GM12878 (cell line): ENCODE measurements at regions not wholly inside any gene's neighbourhood (a gene's known extent, or its start where the extent isn't known, plus 50 kb on each side); places are given as distances from the start of the nearest gene placed in this dataset.

Experiments used
- CHD4 ChIP-seq: fragments of 200-600 bp; sonication (generic); IDR thresholded peaks from 2 replicates; pipeline ENCODE4 v1.6.1; 2016; ENCODE audit warnings: mild to moderate bottlenecking
- CTCF ChIP-seq, 3 experiments: IDR thresholded peaks in 2 of 3; conservative IDR thresholded peaks in 1 of 3; 2 replicates each; pipeline ENCODE4 v1.5.1; 2011; ENCODE audit warnings: low read depth in 3 of 3, low read length in 3 of 3, mild to moderate bottlenecking in 3 of 3, control low read depth in 2 of 3, moderate library complexity in 2 of 3, inconsistent platforms in 1 of 3, mixed read lengths in 1 of 3; ENCODE audit not compliant: control insufficient read depth in 2 of 3, insufficient read depth in 1 of 3; ENCODE audit errors: extremely low read depth in 1 of 3
- EP300 ChIP-seq, 2 experiments: fragments of 150-350 bp in 1 of 2; IDR thresholded peaks; 2 replicates each; pipeline ENCODE4 v1.6.1; 2011 to 2012; ENCODE audit warnings: low read depth in 2 of 2, low read length in 2 of 2, borderline replicate concordance in 1 of 2, improper control_type of control experiment in 1 of 2, inconsistent platforms in 1 of 2; ENCODE audit not compliant: control insufficient read depth in 1 of 2
- EZH2 ChIP-seq: IDR thresholded peaks from 2 replicates; pipeline ENCODE4 v1.6.1; 2012; ENCODE audit warnings: low read depth, mild to moderate bottlenecking, control low read depth, inconsistent platforms, low read length, borderline replicate concordance; ENCODE audit not compliant: control insufficient read depth
- GABPA ChIP-seq: IDR thresholded peaks from 2 replicates; pipeline ENCODE4 v1.6.1; 2014; ENCODE audit warnings: antibody characterized with exemption, low read depth, mild to moderate bottlenecking, inconsistent platforms
- NR2F1 ChIP-seq: fragments of 450-650 bp; conservative IDR thresholded peaks from 2 replicates; pipeline ENCODE4 v1.6.1; 2017; ENCODE audit warnings: mild to moderate bottlenecking
- PML ChIP-seq: IDR thresholded peaks from 2 replicates; pipeline ENCODE4 v1.6.1; 2012; ENCODE audit warnings: low read length, inconsistent platforms
- POLR2A ChIP-seq: IDR thresholded peaks from 2 replicates; pipeline ENCODE4 v1.6.1; 2011; ENCODE audit warnings: low read depth, mild to moderate bottlenecking, low read length
- SUZ12 ChIP-seq: fragments of 200-600 bp; sonication (generic); IDR thresholded peaks from one replicate; pipeline ENCODE4 v1.6.1; 2018; ENCODE audit warnings: antibody characterized with exemption, mild to moderate bottlenecking; ENCODE audit not compliant: unreplicated experiment
- TAF1 ChIP-seq: IDR thresholded peaks from 2 replicates; pipeline ENCODE4 v1.6.1; 2011; ENCODE audit warnings: mild to moderate bottlenecking, low read depth, low read length, borderline replicate concordance
- ZBTB33 ChIP-seq: fragments of 450-650 bp; IDR thresholded peaks from 2 replicates; pipeline ENCODE4 v1.6.1; 2017; ENCODE audit warnings: mild to moderate bottlenecking

GRCh38 chr6:1535295-1535694 lies 74.4 kb upstream of the FOXC1 start:
- TF ChIP-seq CTCF (IDR thresholded peaks at IDR 0.05 in 2 of 3, conservative IDR thresholded peaks at IDR 0.05 in 1 of 3; ENCODE audit: control insufficient read depth in 2 of 3, extremely low read depth in 1 of 3, insufficient read depth in 1 of 3, low read depth in 3 of 3, low read length in 3 of 3) (no peak), PML (no peak), POLR2A (no peak), EP300 (IDR thresholded peaks at IDR 0.05; ENCODE audit: borderline replicate concordance in 1 of 2, control insufficient read depth in 1 of 2, low read depth in 2 of 2, low read length in 2 of 2) (no peak), TAF1 (no peak), SUZ12 (no peak), NR2F1 (no peak), CHD4 (no peak), ZBTB33 (no peak), EZH2 (no peak), GABPA (no peak)
